GM12878 (cell line): ENCODE measurements at regions not wholly inside any gene's neighbourhood (a gene's known extent, or its start where the extent isn't known, plus 50 kb on each side); places are given as distances from the start of the nearest gene placed in this dataset.

ENCODE experiments used
- BHLHE40 ChIP-seq, 2 experiments: fragments of 450-650 bp in 1 of 2; IDR thresholded peaks; 2 replicates each; pipeline ENCODE4 v1.6.1; 2011 to 2017; ENCODE audit warnings: low read depth in 2 of 2, borderline replicate concordance in 1 of 2, improper control_type of control experiment in 1 of 2, low read length in 1 of 2, mild to moderate bottlenecking in 1 of 2
- EZH2 ChIP-seq: IDR thresholded peaks from 2 replicates; pipeline ENCODE4 v1.6.1; 2012; ENCODE audit warnings: low read depth, mild to moderate bottlenecking, control low read depth, inconsistent platforms, low read length, borderline replicate concordance; ENCODE audit not compliant: control insufficient read depth
- FOS ChIP-seq: IDR thresholded peaks from 3 replicates; pipeline ENCODE4 v1.6.1; 2011; ENCODE audit warnings: borderline replicate concordance; ENCODE audit not compliant: insufficient read length; ENCODE audit errors: extremely low read depth
- JUNB ChIP-seq: IDR thresholded peaks from 2 replicates; pipeline ENCODE4 v1.6.1; 2016; ENCODE audit warnings: antibody characterized with exemption, mild to moderate bottlenecking
- NRF1 ChIP-seq: conservative IDR thresholded peaks from 2 replicates; pipeline ENCODE4 v1.6.1; 2011; ENCODE audit warnings: mild to moderate bottlenecking, low read depth, low read length, improper control_type of control experiment
- POLR2A ChIP-seq: IDR thresholded peaks from 2 replicates; pipeline ENCODE4 v1.6.1; 2011; ENCODE audit warnings: low read depth, mild to moderate bottlenecking, low read length
- RAD21 ChIP-seq: IDR thresholded peaks from 2 replicates; pipeline ENCODE4 v1.6.1; 2011; ENCODE audit warnings: mild to moderate bottlenecking, low read depth, low read length, moderate library complexity; ENCODE audit not compliant: insufficient read depth
- SMARCA5 ChIP-seq: fragments of 450-650 bp; IDR thresholded peaks from 2 replicates; pipeline ENCODE4 v1.6.1; 2017; ENCODE audit warnings: mild to moderate bottlenecking
- TF ChIP-seq, protein P1 (sequence below), 3 experiments: IDR thresholded peaks in 2 of 3; conservative IDR thresholded peaks in 1 of 3; 2 replicates each; pipeline ENCODE4 v1.5.1; 2011; ENCODE audit warnings: low read depth in 3 of 3, low read length in 3 of 3, mild to moderate bottlenecking in 3 of 3, control low read depth in 2 of 3, moderate library complexity in 2 of 3, inconsistent platforms in 1 of 3, mixed read lengths in 1 of 3; ENCODE audit not compliant: control insufficient read depth in 2 of 3, insufficient read depth in 1 of 3; ENCODE audit errors: extremely low read depth in 1 of 3

DNA sequence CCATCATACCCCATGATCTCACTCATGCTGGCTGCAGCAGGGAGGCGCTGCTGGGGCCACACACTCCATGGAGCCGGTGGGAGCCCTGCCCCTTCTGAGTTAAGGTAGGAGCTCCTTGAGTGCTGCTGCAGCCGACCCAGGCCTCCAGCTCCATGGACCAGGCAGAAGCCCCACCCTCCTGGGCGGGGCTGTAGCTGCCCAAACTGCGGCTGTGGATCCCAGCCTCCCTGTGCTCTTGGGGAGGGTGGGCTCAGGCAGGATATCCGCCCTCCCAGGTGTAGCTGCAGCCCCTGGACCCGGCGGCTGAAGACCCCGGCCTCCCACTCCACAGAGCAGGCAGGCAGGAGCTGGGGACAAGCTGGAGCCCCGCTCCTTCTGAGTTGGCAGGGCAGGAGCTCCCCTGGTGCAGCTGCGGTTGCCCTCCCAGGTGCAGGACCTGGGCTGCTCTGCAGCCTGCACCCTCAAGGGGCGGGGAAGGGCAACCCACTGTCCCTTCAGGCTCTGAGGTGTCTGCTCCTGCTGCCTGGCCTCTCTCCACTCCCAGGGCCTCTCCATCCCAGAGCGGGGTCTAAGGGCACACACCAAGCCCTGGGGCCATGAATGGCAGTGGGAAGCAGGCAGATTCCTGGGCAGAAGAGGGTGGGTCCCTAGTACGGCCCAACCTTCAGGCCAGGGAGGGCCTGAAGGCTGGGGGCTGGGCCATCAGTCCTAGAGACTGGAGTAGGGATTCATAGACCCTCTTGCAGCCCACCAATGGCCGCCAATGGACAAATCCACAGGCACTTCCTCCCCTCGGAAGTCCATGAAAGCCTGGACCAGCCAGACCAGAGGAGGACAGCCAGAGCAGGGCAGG lies 466.1 kb downstream of the DTHD1 start:
- TF ChIP-seq FOS (no peak), BHLHE40 (IDR thresholded peaks at IDR 0.05; ENCODE audit: borderline replicate concordance in 1 of 2, low read depth in 2 of 2, low read length in 1 of 2) (no peak), NRF1 (no peak), RAD21 (no peak), POLR2A (no peak), JUNB (no peak), SMARCA5 (no peak), EZH2 (no peak)
- TF ChIP-seq, protein P1, sequence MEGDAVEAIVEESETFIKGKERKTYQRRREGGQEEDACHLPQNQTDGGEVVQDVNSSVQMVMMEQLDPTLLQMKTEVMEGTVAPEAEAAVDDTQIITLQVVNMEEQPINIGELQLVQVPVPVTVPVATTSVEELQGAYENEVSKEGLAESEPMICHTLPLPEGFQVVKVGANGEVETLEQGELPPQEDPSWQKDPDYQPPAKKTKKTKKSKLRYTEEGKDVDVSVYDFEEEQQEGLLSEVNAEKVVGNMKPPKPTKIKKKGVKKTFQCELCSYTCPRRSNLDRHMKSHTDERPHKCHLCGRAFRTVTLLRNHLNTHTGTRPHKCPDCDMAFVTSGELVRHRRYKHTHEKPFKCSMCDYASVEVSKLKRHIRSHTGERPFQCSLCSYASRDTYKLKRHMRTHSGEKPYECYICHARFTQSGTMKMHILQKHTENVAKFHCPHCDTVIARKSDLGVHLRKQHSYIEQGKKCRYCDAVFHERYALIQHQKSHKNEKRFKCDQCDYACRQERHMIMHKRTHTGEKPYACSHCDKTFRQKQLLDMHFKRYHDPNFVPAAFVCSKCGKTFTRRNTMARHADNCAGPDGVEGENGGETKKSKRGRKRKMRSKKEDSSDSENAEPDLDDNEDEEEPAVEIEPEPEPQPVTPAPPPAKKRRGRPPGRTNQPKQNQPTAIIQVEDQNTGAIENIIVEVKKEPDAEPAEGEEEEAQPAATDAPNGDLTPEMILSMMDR (IDR thresholded peaks at IDR 0.05 in 2 of 3, conservative IDR thresholded peaks at IDR 0.05 in 1 of 3; ENCODE audit: control insufficient read depth in 2 of 3, extremely low read depth in 1 of 3, insufficient read depth in 1 of 3, low read depth in 3 of 3, low read length in 3 of 3) = no peak
